GM18867 (cell line): ENCODE measurements at regions not wholly inside any gene's neighbourhood (a gene's known extent, or its start where the extent isn't known, plus 50 kb on each side); places are given as distances from the start of the nearest gene placed in this dataset.

Experiments
- ATAC-seq: cut with Tn5 transposase; IDR thresholded peaks from one replicate; pipeline ENCODE4 v1.9.1; 2021; ENCODE audit warnings: mild to moderate bottlenecking, moderate library complexity; ENCODE audit not compliant: unreplicated experiment

GRCh38 chr20:50415021-50415515 is 95.1 kb upstream of the PTPN1 start:
- ATAC-seq, result no peak

- ATAC-seq, result no peak
Measured at GRCh38 chr20:50415516-50416268, 94.5 kb upstream of the PTPN1 start.

- no peak for ATAC-seq
Measured at GRCh38 chr20:50416269-50417022, 93.7 kb upstream of the PTPN1 start.

DNA sequence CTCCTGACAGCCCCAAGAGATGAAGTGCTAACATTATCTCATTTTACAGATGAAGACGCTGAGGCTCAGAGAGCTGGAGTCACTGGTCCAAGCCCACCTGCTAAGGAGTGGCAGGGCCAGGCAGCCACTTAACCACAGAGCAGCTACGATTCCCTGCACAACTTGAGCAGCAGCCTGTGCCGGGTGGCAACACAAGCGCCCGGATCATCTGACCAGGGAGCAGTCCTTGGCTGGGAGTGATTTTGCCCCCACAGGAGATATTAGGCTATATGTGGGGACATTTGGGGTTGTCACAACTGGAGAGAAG is 93.2 kb upstream of the PTPN1 start:
- ATAC-seq, result no peak

DNA sequence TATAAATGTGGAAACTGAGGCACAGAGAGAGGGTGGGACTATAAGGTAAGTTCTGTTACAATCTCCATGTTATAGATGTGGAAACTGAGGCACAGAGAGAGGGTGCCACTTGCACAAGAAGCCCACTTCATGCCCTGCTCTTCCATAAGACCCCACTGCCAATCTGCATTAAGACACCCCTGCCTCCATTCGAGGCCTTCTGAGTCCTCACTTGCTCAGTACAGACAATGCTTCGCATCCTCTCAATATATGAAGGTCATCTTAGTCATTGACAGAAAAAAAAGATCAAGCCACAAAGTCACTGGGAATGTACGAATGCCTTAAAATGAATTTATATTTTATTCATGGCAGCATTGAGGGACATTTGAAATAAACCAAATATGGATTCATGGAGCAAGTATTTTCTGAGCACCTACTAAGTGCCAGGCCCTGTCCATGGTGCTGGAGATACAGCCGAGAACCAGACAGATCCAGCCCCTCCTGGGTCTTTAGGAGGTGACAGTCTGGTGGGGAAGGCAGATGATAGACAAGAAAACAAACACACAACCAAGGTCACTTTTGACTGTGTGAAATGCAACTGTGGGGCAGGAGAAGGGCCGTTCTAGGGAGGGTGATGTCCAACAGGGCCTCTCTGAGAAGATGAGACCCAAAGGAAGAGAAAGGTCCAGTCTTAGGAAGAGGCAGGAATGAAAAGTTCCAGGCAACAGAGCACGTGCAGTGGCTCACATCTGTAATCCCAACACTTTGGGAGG is 92.5 kb upstream of the PTPN1 start:
- ATAC-seq, result no peak

DNA sequence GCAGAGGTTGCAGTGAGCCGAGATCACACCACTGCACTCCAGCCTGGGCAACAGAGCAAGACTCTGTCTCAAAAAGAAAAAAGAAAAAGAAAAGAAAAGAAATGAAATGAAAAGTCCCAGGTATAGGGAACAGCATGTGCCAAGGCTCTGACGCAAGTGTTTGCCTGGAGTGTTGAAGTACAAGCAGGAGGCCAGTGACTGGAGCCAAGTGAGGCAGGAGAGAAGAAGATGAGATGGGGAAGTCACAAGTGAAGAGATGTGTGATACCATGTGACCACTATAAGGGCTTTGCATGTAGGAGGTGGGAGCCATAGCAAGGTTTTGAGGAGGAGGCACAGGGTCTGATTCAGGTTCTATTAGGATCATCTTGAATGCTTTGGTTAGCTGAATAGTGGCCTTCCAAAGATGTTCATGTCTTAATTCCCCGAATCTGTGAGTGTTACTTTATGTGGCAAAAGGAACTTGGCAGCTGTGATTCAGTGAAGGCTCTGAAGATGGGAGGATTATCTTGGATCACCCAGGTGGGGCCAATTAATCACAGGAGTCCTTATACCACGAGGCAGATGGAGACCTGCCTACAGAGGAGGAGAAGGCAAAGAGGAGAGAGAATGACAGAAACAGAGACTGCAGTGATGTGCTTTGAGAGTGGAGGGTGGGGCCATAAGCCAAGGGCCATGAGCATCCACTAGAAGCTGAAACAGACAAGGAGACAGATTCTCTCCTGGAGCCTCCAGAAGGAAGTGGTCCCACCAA is 91.1 kb upstream of the PTPN1 start:
- no peak for ATAC-seq

GRCh38 chr20:50420380-50420779 is 89.8 kb upstream of the PTPN1 start:
- ATAC-seq, result no peak

GRCh38 chr20:50421356-50422340 is 88.5 kb upstream of the PTPN1 start:
- no peak for ATAC-seq

- no peak for ATAC-seq
Measured at GRCh38 chr20:50423758-50424157, 86.4 kb upstream of the PTPN1 start.

DNA sequence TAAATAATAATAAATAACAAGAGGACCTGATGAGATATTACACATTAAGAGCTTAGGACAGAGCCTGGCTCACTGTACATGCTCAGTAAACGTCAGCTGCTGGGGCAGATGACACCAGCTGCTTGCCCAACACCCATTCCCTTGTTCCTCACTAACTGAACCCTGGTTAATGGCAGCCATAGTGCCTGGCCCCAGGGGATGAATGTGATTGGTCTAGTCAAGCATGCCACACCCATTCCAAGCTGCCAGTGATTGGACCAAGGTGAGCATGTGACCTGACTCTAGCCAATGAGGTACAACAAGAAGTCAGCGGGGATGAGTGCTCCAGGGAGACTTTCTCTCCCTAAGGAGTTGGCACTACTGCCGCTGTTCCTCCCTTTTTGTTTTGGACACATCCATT is 85.1 kb upstream of the PTPN1 start:
- ATAC-seq, result no peak

DNA sequence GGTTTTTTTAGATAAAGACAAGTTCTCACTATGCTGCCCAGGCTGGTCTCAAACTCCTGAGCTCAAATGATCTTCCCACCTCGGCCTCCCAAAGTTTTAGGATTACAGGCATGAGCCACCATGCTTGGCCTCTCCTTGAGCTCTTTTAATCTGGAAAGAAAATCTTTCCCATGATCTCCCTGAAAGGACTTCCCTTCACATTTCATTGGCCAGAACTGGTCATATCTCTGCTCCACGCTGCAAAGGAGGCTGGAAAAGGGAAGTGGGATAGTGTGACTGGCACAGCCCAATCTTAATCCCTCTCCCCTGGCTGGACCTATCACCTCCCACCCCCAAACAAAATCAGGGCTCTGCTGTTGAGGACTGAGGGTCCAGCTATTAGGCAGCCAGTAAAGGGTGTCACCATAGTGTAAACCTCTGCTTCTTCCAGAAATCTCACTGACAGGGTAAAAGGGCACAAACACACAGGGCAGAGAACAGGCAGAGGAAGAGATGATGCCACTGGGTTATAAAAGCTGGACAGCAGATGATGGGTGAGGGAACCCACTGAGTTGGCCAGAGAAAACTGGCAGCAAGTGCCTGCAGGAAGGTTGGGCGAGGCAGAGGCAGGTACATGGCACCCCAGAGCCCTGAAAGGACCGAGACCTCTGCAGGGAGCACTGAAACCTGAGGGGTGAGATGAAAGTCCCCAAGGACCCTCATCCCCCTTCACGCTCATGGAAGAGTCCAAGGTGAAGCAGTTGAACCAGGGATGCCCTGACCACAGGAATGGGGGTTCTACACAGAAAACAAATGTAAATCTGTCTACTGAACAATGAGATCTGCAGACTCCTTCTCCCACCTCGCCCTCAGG is 83.1 kb upstream of the PTPN1 start:
- no peak for ATAC-seq

DNA sequence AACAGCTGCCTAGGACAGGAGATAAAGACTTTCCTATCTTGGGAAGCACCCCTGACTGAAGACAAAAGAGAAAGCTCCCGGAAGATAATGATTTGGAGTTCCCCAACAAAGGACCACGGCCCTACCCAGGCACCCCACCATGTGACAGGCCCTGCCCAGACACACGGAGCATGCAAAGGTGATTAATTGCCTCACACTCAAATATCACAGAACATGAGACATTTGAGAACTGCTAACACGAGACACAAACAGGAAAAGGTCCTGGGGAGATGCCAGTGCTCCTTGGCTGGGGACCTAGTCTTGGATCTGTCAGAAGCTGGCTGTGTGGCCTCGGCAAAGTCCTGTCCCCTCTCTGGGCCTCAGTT is 82.5 kb upstream of the PTPN1 start:
- no peak for ATAC-seq

GRCh38 chr20:50428097-50428828 is 81.9 kb upstream of the PTPN1 start:
- no peak for ATAC-seq

- ATAC-seq, result no peak
Measured at GRCh38 chr20:50429412-50429811, 80.8 kb upstream of the PTPN1 start.

DNA sequence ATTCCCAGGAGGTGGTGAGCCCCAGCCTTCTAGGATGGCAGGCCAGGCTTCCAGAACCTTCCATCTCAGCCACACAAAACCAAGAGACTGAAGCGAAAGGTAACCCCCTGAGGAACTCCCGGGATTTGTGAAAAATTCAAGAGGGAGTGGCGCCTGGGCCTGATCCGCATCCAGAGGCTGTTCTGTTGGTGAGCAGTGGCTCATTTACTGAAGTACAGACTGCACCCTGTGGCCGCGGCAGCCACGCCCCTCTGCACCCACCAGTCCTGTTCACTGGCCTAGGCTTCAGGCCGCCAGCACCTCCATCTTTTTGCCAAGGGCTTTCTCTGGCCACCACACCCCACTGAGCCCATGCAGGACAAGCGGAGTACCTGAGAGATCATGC is 79.1 kb upstream of the PTPN1 start:
- ATAC-seq, result no peak

DNA sequence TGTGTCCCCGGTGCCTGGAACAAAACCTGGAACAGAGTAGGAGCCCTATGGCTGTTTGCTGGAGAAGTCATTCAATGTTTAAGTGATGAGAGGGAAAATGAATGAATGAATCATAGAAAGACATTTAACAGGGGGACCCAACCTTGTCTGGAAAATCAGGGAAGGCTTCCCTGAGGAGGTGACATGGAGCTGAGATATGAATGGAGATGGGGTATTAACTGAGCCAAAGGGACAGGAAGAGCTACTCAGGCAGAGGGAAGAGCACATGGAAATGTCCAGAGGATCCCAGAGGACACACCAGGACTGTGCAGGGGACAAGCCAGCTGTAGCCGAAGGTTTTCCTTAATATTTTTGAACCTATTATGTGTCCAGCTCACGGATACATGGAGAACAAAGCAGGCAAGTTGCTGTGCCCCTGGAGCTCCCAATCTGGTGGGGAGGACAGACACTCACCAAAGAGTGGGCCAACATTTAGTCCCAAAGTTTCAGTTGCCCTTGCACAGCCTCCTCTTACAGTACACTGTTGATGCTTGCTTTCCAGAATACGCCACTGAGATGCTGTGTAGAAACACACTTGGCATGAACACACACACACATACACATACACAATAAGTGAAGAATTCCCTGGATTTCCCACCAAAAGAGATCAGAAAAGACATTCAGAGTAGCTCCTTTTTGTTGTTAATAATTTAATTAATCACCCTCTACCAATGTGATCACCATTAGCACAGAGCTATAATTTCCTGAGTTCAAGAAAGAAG is 77.0 kb upstream of the PTPN1 start:
- no peak for ATAC-seq

GRCh38 chr20:50434321-50434652 is 75.9 kb upstream of the PTPN1 start:
- no peak for ATAC-seq
